HepG2 (cell line): ENCODE measurements at regions not wholly inside any gene's neighbourhood (a gene's known extent, or its start where the extent isn't known, plus 50 kb on each side); places are given as distances from the start of the nearest gene placed in this dataset.

Experiments
- ATAC-seq: fragments of 200-7000 bp; cut with Tn5 transposase; 3 replicates; pipeline ENCODE4 v1.9.1; 2020; ENCODE audit warnings: mild to moderate bottlenecking, moderate library complexity
- BruUV-seq: library from RNA; stranded (reverse); fragments of 400-500 nt; replicated peaks from 2 replicates; lab custom pipeline; 2021; lab: Mats Ljungman, UMichigan
- CTCF ChIA-PET: fragments of 300-600 bp; formaldehyde crosslinking; extraction: SDS; loops from one replicate; lab custom pipeline; 2021; ENCODE audit warnings: low total read pairs, inconsistent platforms, low intra/inter-chr PET ratio; lab: Yijun Ruan, JAX
- POLR2A ChIA-PET: fragments of 350-600 bp; sonication (Branson Sonifier 250); formaldehyde crosslinking; loops from one replicate; lab custom pipeline; 2020; ENCODE audit warnings: antibody characterized with exemption, inconsistent platforms; lab: Yijun Ruan, JAX
- DNase-seq: peaks from one replicate; pipeline ENCODE4 v3.0.0-alpha.2; 2015; ENCODE audit warnings: low spot score
- FAIRE-seq: peaks from 3 replicates; lab custom pipeline; 2011; peaks lifted over from hg19 to GRCh38; lab: Jason Lieb, UNC
- H2AFZ ChIP-seq: one replicate; pipeline ENCODE4 v1.6.1; 2011; ENCODE audit warnings: low read length, inconsistent platforms
- H3K27ac ChIP-seq: fragments of 300-600 bp; 3 replicates; pipeline ENCODE4 v1.8.0; 2011; ENCODE audit warnings: mixed run types, mild to moderate bottlenecking, mixed read lengths, low read length, inconsistent platforms; ENCODE audit not compliant: insufficient read depth; ENCODE audit errors: extremely low read length
- H3K27me3 ChIP-seq, 2 experiments: fragments of 200-600 bp in 1 of 2; 2 replicates in 1 of 2; 3 replicates in 1 of 2; pipeline versions ENCODE4 v1.6.0 to v1.8.0; 2011; ENCODE audit warnings: low read length in 2 of 2, mild to moderate bottlenecking in 2 of 2, moderate library complexity in 2 of 2, inconsistent platforms in 1 of 2; ENCODE audit not compliant: insufficient read depth in 2 of 2, control insufficient read depth in 1 of 2
- H3K36me3 ChIP-seq, 2 experiments: fragments of 200-600 bp in 1 of 2; replicated peaks in 1 of 2; 2 replicates in 1 of 2; 3 replicates in 1 of 2; pipeline versions ENCODE4 v1.5.1 to v1.8.0; 2011; ENCODE audit warnings: low read length in 2 of 2, inconsistent platforms in 1 of 2; ENCODE audit not compliant: insufficient read depth in 2 of 2, control insufficient read depth in 1 of 2
- H3K4me1 ChIP-seq: 2 replicates; pipeline ENCODE4 v1.5.1; 2012; ENCODE audit warnings: low read length, inconsistent platforms; ENCODE audit not compliant: insufficient read depth
- H3K4me2 ChIP-seq: 2 replicates; pipeline ENCODE4 v1.6.0; 2011; ENCODE audit warnings: low read depth, low read length, inconsistent platforms
- H3K4me3 ChIP-seq, 3 experiments: fragments of 200-600 bp in 1 of 3; sonication (generic), shearing (Covaris generic) in 1 of 3; replicated peaks in 1 of 3; 2 replicates each; pipeline ENCODE4 v1.5.1; 2011 to 2016; ENCODE audit warnings: low read length in 3 of 3, inconsistent platforms in 2 of 3, low read depth in 2 of 3, mild to moderate bottlenecking in 2 of 3, control low read depth in 1 of 3, mixed read lengths in 1 of 3; ENCODE audit not compliant: insufficient read depth in 1 of 3
- H3K79me2 ChIP-seq: one replicate; pipeline ENCODE4 v1.6.1; 2011; ENCODE audit warnings: low read length, inconsistent platforms; ENCODE audit not compliant: insufficient read depth
- H3K9ac ChIP-seq: 2 replicates; pipeline ENCODE4 v1.6.0; 2011; ENCODE audit warnings: mild to moderate bottlenecking, low read depth, low read length, inconsistent platforms; ENCODE audit not compliant: insufficient read depth
- H3K9me3 ChIP-seq: 2 replicates; pipeline ENCODE4 v1.5.1; 2012; ENCODE audit warnings: mild to moderate bottlenecking, low read length
- H4K20me1 ChIP-seq: 2 replicates; pipeline ENCODE4 v1.6.0; 2011; ENCODE audit warnings: inconsistent platforms, mild to moderate bottlenecking, low read length, moderate library complexity; ENCODE audit not compliant: insufficient read depth
- ARHGAP35 ChIP-seq: sonication (generic); formaldehyde crosslinking; IDR thresholded peaks from 2 replicates; pipeline ENCODE4 v1.9.0; 2022; ENCODE audit warnings: mild to moderate bottlenecking, inconsistent platforms, moderate library complexity, missing genetic modification reagents, borderline replicate concordance
- CSRNP1 ChIP-seq: sonication (generic); formaldehyde crosslinking; IDR thresholded peaks from 2 replicates; pipeline ENCODE4 v1.8.1; 2023; ENCODE audit warnings: mild to moderate bottlenecking, missing genetic modification reagents
- HNRNPUL1 ChIP-seq: fragments of 200-400 bp; formaldehyde crosslinking; IDR thresholded peaks from 2 replicates; pipeline ENCODE4 v1.6.1; 2017; ENCODE audit warnings: low read depth, mild to moderate bottlenecking, low read length, moderate library complexity
- KMT2B ChIP-seq: IDR thresholded peaks from 2 replicates; pipeline ENCODE4 v1.6.1; 2016; ENCODE audit warnings: missing genetic modification reagents, missing compliant biosample characterization
- POLR2AphosphoS2 ChIP-seq: IDR thresholded peaks from 2 replicates; pipeline ENCODE4 v1.6.1; 2011; ENCODE audit warnings: low read depth, low read length, improper control_type of control experiment
- RXRA ChIP-seq: sonication (generic); formaldehyde crosslinking; IDR thresholded peaks from 2 replicates; pipeline ENCODE4 v1.5.1; 2020; ENCODE audit warnings: missing genetic modification reagents
- SIN3A ChIP-seq: IDR thresholded peaks from 2 replicates; pipeline ENCODE4 v1.6.1; 2011; ENCODE audit warnings: low read depth, mild to moderate bottlenecking, control low read depth, low read length, borderline replicate concordance
- SIN3B ChIP-seq: fragments of 150-350 bp; IDR thresholded peaks from 2 replicates; pipeline ENCODE4 v1.6.1; 2014; ENCODE audit warnings: low read length
- ZEB1 ChIP-seq: IDR thresholded peaks from 2 replicates; pipeline ENCODE4 v1.6.1; 2012; ENCODE audit warnings: mild to moderate bottlenecking, low read depth, inconsistent platforms; ENCODE audit not compliant: insufficient replicate concordance
- ZFX ChIP-seq: sonication (generic); formaldehyde crosslinking; IDR thresholded peaks from 2 replicates; pipeline ENCODE4 v1.4.0; 2020; ENCODE audit warnings: mild to moderate bottlenecking, low read depth, missing genetic modification reagents, moderate library complexity
- ZMAT3 ChIP-seq: sonication (generic); formaldehyde crosslinking; conservative IDR thresholded peaks from 2 replicates; pipeline ENCODE4 v1.7.0; 2021; ENCODE audit warnings: missing genetic modification reagents
- ZNF773 ChIP-seq: sonication (generic); formaldehyde crosslinking; IDR thresholded peaks from 2 replicates; pipeline ENCODE4 v1.4.0; 2020; ENCODE audit warnings: missing genetic modification reagents, borderline replicate concordance
- WGBS: methylation state at CpG from one replicate; pipeline ENCODE4 v1.1.6; 2017; ENCODE audit warnings: low lambda C conversion rate; 5-methylcytosine and 5-hydroxymethylcytosine counted together
- in situ Hi-C: cut with HindIII; loops from 2 replicates; pipeline ENCODE4 v1.10.0; 2017; ENCODE audit warnings: low pct_unique_long_range_greater_than_20kb; ENCODE audit not compliant: extremely low pct_ligation_motif_present
- intact Hi-C: fragments of 100-400 bp; cut with micrococcal nuclease; formaldehyde crosslinking; loops from one replicate; pipeline ENCODE4 v1.10.0; 2022; ENCODE audit not compliant: unreplicated experiment

GRCh38 chr2:150011161-150011730 is 423.7 kb upstream of the MMADHC start (continued):
- TF ChIP-seq SIN3B (no peak), HNRNPUL1 (no peak)

- Histone ChIP-seq H3K79me2 (no peaks in the 10 kb centered on the region), H3K4me3 (no peak overlapping the region), H4K20me1 (no peaks in the 10 kb centered on the region), H3K4me2 (no peak overlapping the region), H3K36me3 (no peaks in the 10 kb centered on the region), H3K27ac (no peak overlapping the region), H3K9ac (no peak overlapping the region), H3K9me3 (0 out of 2 replicates have a peak, but pooled peaks cover 7% of the 10 kb centered on the region), H3K4me1 (no peaks in the 10 kb centered on the region), H3K27me3 (no peaks in the 10 kb centered on the region), H2AFZ (no peak overlapping the region)
- BruUV-seq = no TSS peak
- ChIA-PET POLR2A (no interaction called here), CTCF (no interaction called here)
- DNase-seq (no peak), ATAC-seq (no peak), FAIRE-seq (no peak)
- intact Hi-C loops (no loop called here), in situ Hi-C loops (no loop called here)
- 29% methylated on average over 1 of the region's 1 CpG for WGBS
- TF ChIP-seq POLR2AphosphoS2 (no peak), KMT2B (no peak)
These were observed 421.3 kb upstream of the MMADHC start for GRCh38 chr2:150008901-150009300.

GRCh38 chr2:150007815-150008430 is 420.3 kb upstream of the MMADHC start:
- intact Hi-C loops = no loop called here

More at GRCh38 chr2:150007815-150008430, 420.3 kb upstream of the MMADHC start:
- Histone ChIP-seq H3K36me3 (no peaks in the 10 kb centered on the region), H3K27me3 (no peaks in the 10 kb centered on the region), H3K79me2 (no peaks in the 10 kb centered on the region), H3K4me2 (no peak overlapping the region), H3K4me1 (no peaks in the 10 kb centered on the region), H3K27ac (no peak overlapping the region), H4K20me1 (no peaks in the 10 kb centered on the region), H3K4me3 (no peak overlapping the region), H3K9me3 (peaks cover 11% of the 10 kb centered on the region; the same call in 1 of the 2 replicates), H2AFZ (no peak overlapping the region), H3K9ac (no peak overlapping the region)
- in situ Hi-C loops = no loop called here
- ATAC-seq (no peak), FAIRE-seq (no peak), DNase-seq (no peak)
- POLR2A ChIA-PET = no interaction called here
- TF ChIP-seq ZFX (CRISPR knock-in tag) (no peak), ARHGAP35 (no peak), ZNF773 (CRISPR knock-in tag) (no peak), ZMAT3 (CRISPR knock-in tag) (no peak), RXRA (CRISPR knock-in tag) (no peak), CSRNP1 (CRISPR knock-in tag) (no peak), ZEB1 (no peak), SIN3A (no peak)
- CTCF ChIA-PET = no interaction called here
- no TSS peak for BruUV-seq
- 0% methylated on average over 1 of the region's 1 CpG for WGBS
